Karpas-422 (cell line): ENCODE measurements at regions not wholly inside any gene's neighbourhood (a gene's known extent, or its start where the extent isn't known, plus 50 kb on each side); places are given as distances from the start of the nearest gene placed in this dataset.
"Not testable (repeated sequence)": the region's sequence is repeated elsewhere in the genome, so short reads cannot be mapped to it uniquely, and the experiment has no call there.

Experiments used
- DNase-seq: peaks from one replicate; pipeline ENCODE4 v3.0.0-alpha.2; 2015
- H2AFZ ChIP-seq: fragments of 200-600 bp; sonication (generic); 2 replicates; pipeline ENCODE4 v1.6.1; 2014; ENCODE audit warnings: antibody characterized with exemption, low read length, mixed read lengths
- H3K27ac ChIP-seq: fragments of 200-600 bp; sonication (generic); 2 replicates; pipeline ENCODE4 v1.5.1; 2014; ENCODE audit warnings: mild to moderate bottlenecking, low read length, moderate library complexity
- H3K27me3 ChIP-seq: fragments of 200-600 bp; sonication (generic); 2 replicates; pipeline ENCODE4 v1.6.1; 2014; ENCODE audit warnings: low read length, mixed read lengths
- H3K36me3 ChIP-seq: fragments of 200-600 bp; sonication (generic); 2 replicates; pipeline ENCODE4 v1.6.1; 2014; ENCODE audit warnings: low read length, mixed read lengths; ENCODE audit not compliant: insufficient read depth
- H3K4me1 ChIP-seq: fragments of 200-600 bp; sonication (generic); 2 replicates; pipeline ENCODE4 v1.6.1; 2014; ENCODE audit warnings: mild to moderate bottlenecking, low read length, mixed read lengths
- H3K4me2 ChIP-seq: fragments of 200-600 bp; sonication (generic); 2 replicates; pipeline ENCODE4 v1.6.1; 2014; ENCODE audit warnings: low read length, low read depth, mild to moderate bottlenecking; ENCODE audit not compliant: poor library complexity, severe bottlenecking
- H3K4me3 ChIP-seq: fragments of 200-600 bp; sonication (generic); 2 replicates; pipeline ENCODE4 v1.5.1; 2014; ENCODE audit warnings: mild to moderate bottlenecking, antibody characterized with exemption, low read length, mixed read lengths
- H3K79me2 ChIP-seq: fragments of 200-600 bp; sonication (generic); 2 replicates; pipeline ENCODE4 v1.6.1; 2014; ENCODE audit warnings: mild to moderate bottlenecking, low read length, mixed read lengths
- H3K9ac ChIP-seq: fragments of 200-600 bp; sonication (generic); 2 replicates; pipeline ENCODE4 v1.6.0; 2014; ENCODE audit warnings: low read length
- H3K9me2 ChIP-seq: fragments of 200-600 bp; sonication (generic), shearing (Covaris generic); replicated peaks from 2 replicates; pipeline ENCODE4 v1.6.0; 2014; ENCODE audit warnings: mild to moderate bottlenecking, low read length, moderate library complexity; ENCODE audit not compliant: insufficient read depth
- H3K9me3 ChIP-seq: fragments of 300-700, 200-600 bp; sonication (generic); 2 replicates; pipeline ENCODE4 v1.6.1; 2014; ENCODE audit warnings: low read length, mixed read lengths
- H4K20me1 ChIP-seq: fragments of 200-600 bp; sonication (generic); 2 replicates; pipeline ENCODE4 v1.6.1; 2014; ENCODE audit warnings: mild to moderate bottlenecking, antibody characterized with exemption, low read length, low read depth; ENCODE audit not compliant: insufficient read depth

- Histone ChIP-seq H3K4me2 (no peak overlapping the region), H3K9me2 (no peaks in the 10 kb centered on the region), H3K9ac (no peak overlapping the region), H3K27me3 (no peaks in the 10 kb centered on the region), H3K36me3 (no peaks in the 10 kb centered on the region), H3K4me1 (no peaks in the 10 kb centered on the region), H3K4me3 (no peak overlapping the region), H3K9me3 (no peaks in the 10 kb centered on the region), H4K20me1 (no peaks in the 10 kb centered on the region), H3K79me2 (no peaks in the 10 kb centered on the region), H2AFZ (no peak overlapping the region), H3K27ac (no peak overlapping the region)
- no peak for DNase-seq
Observed at GRCh38 chr3:27034255-27034654, 334.9 kb downstream of the NEK10 start.

- Histone ChIP-seq H3K4me3 (no peak overlapping the region), H3K9ac (no peak overlapping the region), H3K9me3 (no peaks in the 10 kb centered on the region), H3K4me2 (no peak overlapping the region), H2AFZ (no peak overlapping the region), H3K27ac (no peak overlapping the region), H3K4me1 (no peaks in the 10 kb centered on the region), H3K36me3 (no peaks in the 10 kb centered on the region), H3K27me3 (no peaks in the 10 kb centered on the region), H4K20me1 (no peaks in the 10 kb centered on the region), H3K9me2 (no peaks in the 10 kb centered on the region), H3K79me2 (no peaks in the 10 kb centered on the region)
- no peak for DNase-seq
Observed at GRCh38 chr3:27040674-27041073, 328.5 kb downstream of the NEK10 start.

GRCh38 chr3:27042541-27042940 lies 326.6 kb downstream of the NEK10 start:
- not testable (repeated sequence) for H3K9me2 ChIP-seq, H3K4me1 ChIP-seq, H3K27me3 ChIP-seq, H3K79me2 ChIP-seq, H2AFZ ChIP-seq, H3K9ac ChIP-seq, H3K27ac ChIP-seq, H3K4me2 ChIP-seq, H3K9me3 ChIP-seq, H4K20me1 ChIP-seq, H3K4me3 ChIP-seq, H3K36me3 ChIP-seq, DNase-seq

- no peak overlapping the region for H3K4me3 ChIP-seq
- no peak for DNase-seq
- no peak overlapping the region for H2AFZ ChIP-seq
- H3K27me3 ChIP-seq = no peaks in the 10 kb centered on the region
- H3K4me1 ChIP-seq = no peaks in the 10 kb centered on the region
- no peaks in the 10 kb centered on the region for H3K9me2 ChIP-seq
- H3K27ac ChIP-seq = no peak overlapping the region
- no peaks in the 10 kb centered on the region for H3K9me3 ChIP-seq
- H4K20me1 ChIP-seq = no peaks in the 10 kb centered on the region
- H3K4me2 ChIP-seq = no peak overlapping the region
- H3K36me3 ChIP-seq = no peaks in the 10 kb centered on the region
- no peaks in the 10 kb centered on the region for H3K79me2 ChIP-seq
- H3K9ac ChIP-seq = no peak overlapping the region
Observed at GRCh38 chr3:27043328-27043955, 325.7 kb downstream of the NEK10 start.

- Histone ChIP-seq H3K27ac (no peak overlapping the region), H4K20me1 (no peaks in the 10 kb centered on the region), H3K9ac (no peak overlapping the region), H3K36me3 (no peaks in the 10 kb centered on the region), H2AFZ (no peak overlapping the region), H3K4me3 (no peak overlapping the region), H3K4me1 (no peaks in the 10 kb centered on the region), H3K9me2 (no peaks in the 10 kb centered on the region), H3K4me2 (no peak overlapping the region), H3K27me3 (no peaks in the 10 kb centered on the region), H3K9me3 (no peaks in the 10 kb centered on the region), H3K79me2 (no peaks in the 10 kb centered on the region)
- no peak for DNase-seq
Observed at GRCh38 chr3:27044931-27045481, 324.2 kb downstream of the NEK10 start.

- H3K79me2 ChIP-seq = no peaks in the 10 kb centered on the region
- H3K4me2 ChIP-seq = no peak overlapping the region
- no peak for DNase-seq
- no peaks in the 10 kb centered on the region for H3K27me3 ChIP-seq
- no peaks in the 10 kb centered on the region for H3K36me3 ChIP-seq
- no peak overlapping the region for H3K9ac ChIP-seq
- H3K27ac ChIP-seq = no peak overlapping the region
- no peaks in the 10 kb centered on the region for H3K4me1 ChIP-seq
- H3K4me3 ChIP-seq = no peak overlapping the region
- H4K20me1 ChIP-seq = no peaks in the 10 kb centered on the region
- H3K9me2 ChIP-seq = no peaks in the 10 kb centered on the region
- H3K9me3 ChIP-seq = no peaks in the 10 kb centered on the region
- no peak overlapping the region for H2AFZ ChIP-seq
Observed at GRCh38 chr3:27046351-27046750, 322.8 kb downstream of the NEK10 start.

GRCh38 chr3:27049792-27050191 lies 319.4 kb downstream of the NEK10 start:
- Histone ChIP-seq H3K4me3 (no peak overlapping the region), H4K20me1 (no peaks in the 10 kb centered on the region), H3K4me1 (no peaks in the 10 kb centered on the region), H3K9me3 (no peaks in the 10 kb centered on the region; the same call in 1 of the 2 replicates), H3K79me2 (no peaks in the 10 kb centered on the region), H3K36me3 (no peaks in the 10 kb centered on the region), H3K27ac (no peak overlapping the region), H2AFZ (no peak overlapping the region), H3K9me2 (no peaks in the 10 kb centered on the region), H3K9ac (no peak overlapping the region), H3K27me3 (no peaks in the 10 kb centered on the region), H3K4me2 (no peak overlapping the region)
- DNase-seq = no peak

- not testable (repeated sequence) for H3K36me3 ChIP-seq, H3K9ac ChIP-seq, H3K9me3 ChIP-seq, H3K4me2 ChIP-seq, H3K79me2 ChIP-seq, H3K27me3 ChIP-seq, H3K4me3 ChIP-seq, H3K4me1 ChIP-seq, H3K27ac ChIP-seq, DNase-seq, H4K20me1 ChIP-seq, H2AFZ ChIP-seq, H3K9me2 ChIP-seq
Observed at GRCh38 chr3:27051527-27051926, 317.7 kb downstream of the NEK10 start.
